ENCODE measurements at regions not wholly inside any gene's neighbourhood (a gene's known extent, or its start where the extent isn't known, plus 50 kb on each side); places are given as distances from the start of the nearest gene placed in this dataset.
A peak's percentile ranks its signal among the peaks of the same experiment; 100 is the strongest.
"Not testable (repeated sequence)": the region's sequence is repeated elsewhere in the genome, so short reads cannot be mapped to it uniquely, and the experiment has no call there.

- H3K4me3 ChIP-seq (ENCODE audit: low read depth, low read length); H3K27ac Mint-ChIP-seq; H3K9me3 Mint-ChIP-seq; H3K36me3 Mint-ChIP-seq; H3K4me1 Mint-ChIP-seq; H3K27me3 ChIP-seq (ENCODE audit: control insufficient read depth, insufficient read depth, low read length); DNase-seq; H3K4me1 ChIP-seq (ENCODE audit: control insufficient read depth, insufficient read depth, low read length, poor library complexity, severe bottlenecking); ATAC-seq (ENCODE audit: low read depth in 2 of 2); H3K36me3 ChIP-seq (ENCODE audit: control insufficient read depth, insufficient read depth, low read length); H3K9me3 ChIP-seq (ENCODE audit: control insufficient read depth in 2 of 2, low read length in 2 of 2); H3K27ac ChIP-seq (ENCODE audit: insufficient read depth, low read length, poor library complexity, severe bottlenecking); H3K4me3 Mint-ChIP-seq; H3K27me3 Mint-ChIP-seq: not testable (repeated sequence)
Observed at GRCh38 chr18:10175333-10175732, 261.5 kb downstream of the VAPA start.

GRCh38 chr18:10179326-10179725 lies 265.5 kb downstream of the VAPA start:
- not testable (repeated sequence) for H3K27ac ChIP-seq (ENCODE audit: insufficient read depth, low read length, poor library complexity, severe bottlenecking); H3K4me3 Mint-ChIP-seq

GRCh38 chr18:10182009-10182624 lies 268.3 kb downstream of the VAPA start:
- ATAC-seq (ENCODE audit: low read depth in 2 of 2) (no peak), DNase-seq (no peak)
- peaks cover 9% of the 10 kb centered on the region for H3K27me3 Mint-ChIP-seq
- Histone ChIP-seq H3K4me3 (ENCODE audit: low read depth, low read length) (no peak overlapping the region), H3K27ac (ENCODE audit: insufficient read depth, low read length, poor library complexity, severe bottlenecking) (no peak overlapping the region), H3K36me3 (ENCODE audit: control insufficient read depth, insufficient read depth, low read length) (no peaks in the 10 kb centered on the region), H3K9me3 (ENCODE audit: control insufficient read depth in 2 of 2, low read length in 2 of 2) (peaks cover 0 to 1% of the 10 kb centered on the region in 2 experiments), H3K4me1 (ENCODE audit: control insufficient read depth, insufficient read depth, low read length, poor library complexity, severe bottlenecking) (no peaks in the 10 kb centered on the region), H3K27me3 (ENCODE audit: control insufficient read depth, insufficient read depth, low read length) (no peaks in the 10 kb centered on the region)
- H3K4me1 Mint-ChIP-seq, result no peaks in the 10 kb centered on the region
- no peak overlapping the region for H3K27ac Mint-ChIP-seq
- H3K36me3 Mint-ChIP-seq, result no peaks in the 10 kb centered on the region
- H3K4me3 Mint-ChIP-seq, result no peak overlapping the region
- H3K9me3 Mint-ChIP-seq, result peaks cover 0 to 5% (median 4%) of the 10 kb centered on the region in 7 donors

More at GRCh38 chr18:10179326-10179725, 265.5 kb downstream of the VAPA start:
- H3K9me3 Mint-ChIP-seq; H3K27me3 Mint-ChIP-seq; H3K36me3 Mint-ChIP-seq; H3K4me1 Mint-ChIP-seq; H3K27ac Mint-ChIP-seq; H3K4me1 ChIP-seq (ENCODE audit: control insufficient read depth, insufficient read depth, low read length, poor library complexity, severe bottlenecking); H3K4me3 ChIP-seq (ENCODE audit: low read depth, low read length); ATAC-seq (ENCODE audit: low read depth in 2 of 2); H3K9me3 ChIP-seq (ENCODE audit: control insufficient read depth in 2 of 2, low read length in 2 of 2); H3K27me3 ChIP-seq (ENCODE audit: control insufficient read depth, insufficient read depth, low read length); H3K36me3 ChIP-seq (ENCODE audit: control insufficient read depth, insufficient read depth, low read length): not testable (repeated sequence)
- peak in 1 of 3 donors; percentile 34 for DNase-seq

GRCh38 chr18:10184776-10185175 lies 269.7 kb upstream of the APCDD1 start:
- no peak overlapping the region for H3K27ac Mint-ChIP-seq
- H3K27me3 Mint-ChIP-seq, result peaks cover 9% of the 10 kb centered on the region
- no peak for DNase-seq
- H3K4me3 Mint-ChIP-seq, result no peak overlapping the region
- H3K4me1 Mint-ChIP-seq, result no peaks in the 10 kb centered on the region
- no peaks in the 10 kb centered on the region for H3K36me3 ChIP-seq (ENCODE audit: control insufficient read depth, insufficient read depth, low read length)
- no peak overlapping the region for H3K4me3 ChIP-seq (ENCODE audit: low read depth, low read length)
- no peak for ATAC-seq (ENCODE audit: low read depth in 2 of 2)
- H3K27ac ChIP-seq (ENCODE audit: insufficient read depth, low read length, poor library complexity, severe bottlenecking), result no peak overlapping the region
- H3K9me3 Mint-ChIP-seq, result peaks cover 0 to 4% (median 2%) of the 10 kb centered on the region in 7 donors
- peaks cover 0 to 1% of the 10 kb centered on the region in 2 experiments for H3K9me3 ChIP-seq (ENCODE audit: control insufficient read depth in 2 of 2, low read length in 2 of 2)
- H3K36me3 Mint-ChIP-seq, result no peaks in the 10 kb centered on the region
- H3K27me3 ChIP-seq (ENCODE audit: control insufficient read depth, insufficient read depth, low read length), result no peaks in the 10 kb centered on the region
- no peaks in the 10 kb centered on the region for H3K4me1 ChIP-seq (ENCODE audit: control insufficient read depth, insufficient read depth, low read length, poor library complexity, severe bottlenecking)

GRCh38 chr18:10188971-10189810 lies 265.2 kb upstream of the APCDD1 start:
- no peak overlapping the region for H3K27ac Mint-ChIP-seq
- H3K27me3 Mint-ChIP-seq, result peaks cover 6% of the 10 kb centered on the region
- H3K4me1 Mint-ChIP-seq, result no peaks in the 10 kb centered on the region

GRCh38 chr18:10190564-10190963 lies 263.9 kb upstream of the APCDD1 start:
- ATAC-seq (ENCODE audit: low read depth in 2 of 2) (no peak), DNase-seq (no peak)
- H3K4me3 Mint-ChIP-seq, result no peak overlapping the region
- Histone ChIP-seq H3K27me3 (ENCODE audit: control insufficient read depth, insufficient read depth, low read length) (no peaks in the 10 kb centered on the region), H3K9me3 (ENCODE audit: control insufficient read depth in 2 of 2, low read length in 2 of 2) (peaks cover 0 to 1% of the 10 kb centered on the region in 2 experiments), H3K36me3 (ENCODE audit: control insufficient read depth, insufficient read depth, low read length) (no peaks in the 10 kb centered on the region), H3K4me3 (ENCODE audit: low read depth, low read length) (no peak overlapping the region), H3K27ac (ENCODE audit: insufficient read depth, low read length, poor library complexity, severe bottlenecking) (no peak overlapping the region), H3K4me1 (ENCODE audit: control insufficient read depth, insufficient read depth, low read length, poor library complexity, severe bottlenecking) (no peaks in the 10 kb centered on the region)
- H3K9me3 Mint-ChIP-seq, result peaks cover 0 to 2% (median 0%) of the 10 kb centered on the region in 7 donors
- no peaks in the 10 kb centered on the region for H3K36me3 Mint-ChIP-seq
- no peak overlapping the region for H3K27ac Mint-ChIP-seq
- no peaks in the 10 kb centered on the region for H3K4me1 Mint-ChIP-seq
- H3K27me3 Mint-ChIP-seq, result no peaks in the 10 kb centered on the region

More at GRCh38 chr18:10188971-10189810, 265.2 kb upstream of the APCDD1 start:
- peaks cover 0 to 1% of the 10 kb centered on the region in 2 experiments for H3K9me3 ChIP-seq (ENCODE audit: control insufficient read depth in 2 of 2, low read length in 2 of 2)
- no peaks in the 10 kb centered on the region for H3K27me3 ChIP-seq (ENCODE audit: control insufficient read depth, insufficient read depth, low read length)
- Mint-ChIP-seq H3K9me3 (peaks cover 0 to 4% (median 1%) of the 10 kb centered on the region in 7 donors), H3K4me3 (no peak overlapping the region), H3K36me3 (no peaks in the 10 kb centered on the region)
- no peak overlapping the region for H3K4me3 ChIP-seq (ENCODE audit: low read depth, low read length)
- H3K27ac ChIP-seq (ENCODE audit: insufficient read depth, low read length, poor library complexity, severe bottlenecking), result no peak overlapping the region
- H3K4me1 ChIP-seq (ENCODE audit: control insufficient read depth, insufficient read depth, low read length, poor library complexity, severe bottlenecking), result no peaks in the 10 kb centered on the region
- ATAC-seq (ENCODE audit: low read depth in 2 of 2) (no peak), DNase-seq (no peak)
- no peaks in the 10 kb centered on the region for H3K36me3 ChIP-seq (ENCODE audit: control insufficient read depth, insufficient read depth, low read length)

GRCh38 chr18:10193444-10193843 lies 261.0 kb upstream of the APCDD1 start:
- DNase-seq (no peak), ATAC-seq (ENCODE audit: low read depth in 2 of 2) (no peak)
- no peak overlapping the region for H3K4me3 Mint-ChIP-seq
- no peaks in the 10 kb centered on the region for H3K9me3 ChIP-seq (ENCODE audit: control insufficient read depth in 2 of 2, low read length in 2 of 2)
- H3K9me3 Mint-ChIP-seq, result peaks cover 0 to 2% (median 0%) of the 10 kb centered on the region in 7 donors
- no peaks in the 10 kb centered on the region for H3K36me3 Mint-ChIP-seq
- no peak overlapping the region for H3K4me3 ChIP-seq (ENCODE audit: low read depth, low read length)
- H3K27me3 Mint-ChIP-seq, result no peaks in the 10 kb centered on the region
- H3K27ac Mint-ChIP-seq, result no peak overlapping the region
- no peaks in the 10 kb centered on the region for H3K4me1 ChIP-seq (ENCODE audit: control insufficient read depth, insufficient read depth, low read length, poor library complexity, severe bottlenecking)
- H3K36me3 ChIP-seq (ENCODE audit: control insufficient read depth, insufficient read depth, low read length), result no peaks in the 10 kb centered on the region
- H3K27ac ChIP-seq (ENCODE audit: insufficient read depth, low read length, poor library complexity, severe bottlenecking), result no peak overlapping the region
- H3K27me3 ChIP-seq (ENCODE audit: control insufficient read depth, insufficient read depth, low read length), result no peaks in the 10 kb centered on the region
- no peaks in the 10 kb centered on the region for H3K4me1 Mint-ChIP-seq
